HepG2 (cell line): ENCODE measurements at regions not wholly inside any gene's neighbourhood (a gene's known extent, or its start where the extent isn't known, plus 50 kb on each side); places are given as distances from the start of the nearest gene placed in this dataset.

Source experiments
- ATAC-seq: fragments of 200-7000 bp; cut with Tn5 transposase; 3 replicates; pipeline ENCODE4 v1.9.1; 2020; ENCODE audit warnings: mild to moderate bottlenecking, moderate library complexity
- BruUV-seq: library from RNA; stranded (reverse); fragments of 400-500 nt; replicated peaks from 2 replicates; lab custom pipeline; 2021; lab: Mats Ljungman, UMichigan
- CTCF ChIA-PET: fragments of 300-600 bp; formaldehyde crosslinking; extraction: SDS; loops from one replicate; lab custom pipeline; 2021; ENCODE audit warnings: low total read pairs, inconsistent platforms, low intra/inter-chr PET ratio; lab: Yijun Ruan, JAX
- POLR2A ChIA-PET: fragments of 350-600 bp; sonication (Branson Sonifier 250); formaldehyde crosslinking; loops from one replicate; lab custom pipeline; 2020; ENCODE audit warnings: antibody characterized with exemption, inconsistent platforms; lab: Yijun Ruan, JAX
- DNase-seq: peaks from one replicate; pipeline ENCODE4 v3.0.0-alpha.2; 2015; ENCODE audit warnings: low spot score
- FAIRE-seq: peaks from 3 replicates; lab custom pipeline; 2011; peaks lifted over from hg19 to GRCh38; lab: Jason Lieb, UNC
- H2AFZ ChIP-seq: one replicate; pipeline ENCODE4 v1.6.1; 2011; ENCODE audit warnings: low read length, inconsistent platforms
- H3K27ac ChIP-seq: fragments of 300-600 bp; 3 replicates; pipeline ENCODE4 v1.8.0; 2011; ENCODE audit warnings: mixed run types, mild to moderate bottlenecking, mixed read lengths, low read length, inconsistent platforms; ENCODE audit not compliant: insufficient read depth; ENCODE audit errors: extremely low read length
- H3K27me3 ChIP-seq, 2 experiments: fragments of 200-600 bp in 1 of 2; 2 replicates in 1 of 2; 3 replicates in 1 of 2; pipeline versions ENCODE4 v1.6.0 to v1.8.0; 2011; ENCODE audit warnings: low read length in 2 of 2, mild to moderate bottlenecking in 2 of 2, moderate library complexity in 2 of 2, inconsistent platforms in 1 of 2; ENCODE audit not compliant: insufficient read depth in 2 of 2, control insufficient read depth in 1 of 2
- H3K36me3 ChIP-seq, 2 experiments: fragments of 200-600 bp in 1 of 2; replicated peaks in 1 of 2; 2 replicates in 1 of 2; 3 replicates in 1 of 2; pipeline versions ENCODE4 v1.5.1 to v1.8.0; 2011; ENCODE audit warnings: low read length in 2 of 2, inconsistent platforms in 1 of 2; ENCODE audit not compliant: insufficient read depth in 2 of 2, control insufficient read depth in 1 of 2
- H3K4me1 ChIP-seq: 2 replicates; pipeline ENCODE4 v1.5.1; 2012; ENCODE audit warnings: low read length, inconsistent platforms; ENCODE audit not compliant: insufficient read depth
- H3K4me2 ChIP-seq: 2 replicates; pipeline ENCODE4 v1.6.0; 2011; ENCODE audit warnings: low read depth, low read length, inconsistent platforms
- H3K4me3 ChIP-seq, 3 experiments: fragments of 200-600 bp in 1 of 3; sonication (generic), shearing (Covaris generic) in 1 of 3; replicated peaks in 1 of 3; 2 replicates each; pipeline ENCODE4 v1.5.1; 2011 to 2016; ENCODE audit warnings: low read length in 3 of 3, inconsistent platforms in 2 of 3, low read depth in 2 of 3, mild to moderate bottlenecking in 2 of 3, control low read depth in 1 of 3, mixed read lengths in 1 of 3; ENCODE audit not compliant: insufficient read depth in 1 of 3
- H3K79me2 ChIP-seq: one replicate; pipeline ENCODE4 v1.6.1; 2011; ENCODE audit warnings: low read length, inconsistent platforms; ENCODE audit not compliant: insufficient read depth
- H3K9ac ChIP-seq: 2 replicates; pipeline ENCODE4 v1.6.0; 2011; ENCODE audit warnings: mild to moderate bottlenecking, low read depth, low read length, inconsistent platforms; ENCODE audit not compliant: insufficient read depth
- H3K9me3 ChIP-seq: 2 replicates; pipeline ENCODE4 v1.5.1; 2012; ENCODE audit warnings: mild to moderate bottlenecking, low read length
- H4K20me1 ChIP-seq: 2 replicates; pipeline ENCODE4 v1.6.0; 2011; ENCODE audit warnings: inconsistent platforms, mild to moderate bottlenecking, low read length, moderate library complexity; ENCODE audit not compliant: insufficient read depth
- FLYWCH1 ChIP-seq: sonication (generic); formaldehyde crosslinking; IDR thresholded peaks from 2 replicates; pipeline ENCODE4 v1.8.1; 2023; ENCODE audit warnings: mild to moderate bottlenecking, missing genetic modification reagents
- HMGA1 ChIP-seq: sonication (generic); formaldehyde crosslinking; conservative IDR thresholded peaks from 2 replicates; pipeline ENCODE4 v1.4.0; 2020; ENCODE audit warnings: missing genetic modification reagents
- HNRNPLL ChIP-seq: fragments of 200-400 bp; formaldehyde crosslinking; IDR thresholded peaks from 2 replicates; pipeline ENCODE4 v1.6.1; 2017; ENCODE audit warnings: mild to moderate bottlenecking, low read depth, low read length; ENCODE audit not compliant: poor library complexity, severe bottlenecking
- IRF2 ChIP-seq: IDR thresholded peaks from 2 replicates; pipeline ENCODE4 v1.6.1; 2018; ENCODE audit warnings: missing genetic modification reagents, missing compliant biosample characterization
- MAFF ChIP-seq: IDR thresholded peaks from 2 replicates; pipeline ENCODE4 v1.6.1; 2011; ENCODE audit warnings: low read depth, low read length, improper control_type of control experiment
- MAFK ChIP-seq, 2 experiments: IDR thresholded peaks in 1 of 2; conservative IDR thresholded peaks in 1 of 2; 2 replicates each; pipeline ENCODE4 v1.6.1; 2011; ENCODE audit warnings: improper control_type of control experiment in 2 of 2, low read length in 2 of 2
- TBX2 ChIP-seq: sonication (generic); formaldehyde crosslinking; IDR thresholded peaks from 2 replicates; pipeline ENCODE4 v1.5.0; 2020; ENCODE audit warnings: missing genetic modification reagents, mild to moderate bottlenecking, borderline replicate concordance
- ZNF232 ChIP-seq: sonication (generic); formaldehyde crosslinking; IDR thresholded peaks from 2 replicates; pipeline ENCODE4 v1.4.0; 2020; ENCODE audit warnings: missing genetic modification reagents, borderline replicate concordance
- WGBS: methylation state at CpG from one replicate; pipeline ENCODE4 v1.1.6; 2017; ENCODE audit warnings: low lambda C conversion rate; 5-methylcytosine and 5-hydroxymethylcytosine counted together
- in situ Hi-C: cut with HindIII; loops from 2 replicates; pipeline ENCODE4 v1.10.0; 2017; ENCODE audit warnings: low pct_unique_long_range_greater_than_20kb; ENCODE audit not compliant: extremely low pct_ligation_motif_present
- intact Hi-C: fragments of 100-400 bp; cut with micrococcal nuclease; formaldehyde crosslinking; loops from one replicate; pipeline ENCODE4 v1.10.0; 2022; ENCODE audit not compliant: unreplicated experiment

DNA sequence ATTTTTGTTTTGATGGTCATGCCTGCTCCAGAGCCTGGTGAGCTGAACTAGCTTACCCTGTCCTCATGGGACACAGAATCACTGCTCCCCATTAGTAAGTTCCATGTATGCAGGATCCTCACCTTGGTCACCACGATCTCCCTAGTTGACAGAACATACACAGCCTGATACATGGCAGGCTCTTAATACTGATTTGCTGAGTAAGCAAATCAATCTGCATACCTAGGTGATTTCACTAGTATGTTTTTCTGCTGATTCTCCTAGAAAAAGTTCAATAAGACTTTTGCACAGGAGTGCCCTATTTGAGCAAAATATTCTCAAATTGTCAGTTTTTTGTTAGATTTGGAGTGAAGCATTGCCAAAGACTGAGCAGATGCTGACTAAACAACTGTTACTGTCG is 113.7 kb downstream of the ACER2 start:
- Histone ChIP-seq H3K27ac (no peak overlapping the region), H3K36me3 (no peaks in the 10 kb centered on the region), H3K27me3 (no peaks in the 10 kb centered on the region), H3K4me3 (no peak overlapping the region), H3K4me1 (no peaks in the 10 kb centered on the region), H3K79me2 (no peaks in the 10 kb centered on the region), H3K9me3 (no peaks in the 10 kb centered on the region), H2AFZ (no peak overlapping the region), H4K20me1 (no peaks in the 10 kb centered on the region), H3K4me2 (no peak overlapping the region), H3K9ac (no peak overlapping the region)
- DNase-seq: no peak
- in situ Hi-C loops: no loop called here
- no peak for FAIRE-seq
- ATAC-seq: no peak
- no peak for TF ChIP-seq TBX2 (CRISPR knock-in tag)
- TF ChIP-seq MAFK (conservative IDR thresholded peaks at IDR 0.05 in 1 of 2, IDR thresholded peaks at IDR 0.05 in 1 of 2; ENCODE audit: low read length in 2 of 2): peak; percentile 99 to 100
- no peak for TF ChIP-seq FLYWCH1 (CRISPR knock-in tag)
- peak; percentile 99 for TF ChIP-seq MAFF
- WGBS: 0% methylated on average over 2 of the region's 2 CpGs
- ChIA-PET CTCF (no interaction called here), POLR2A (no interaction called here)
- intact Hi-C loops: no loop called here
- BruUV-seq: no TSS peak

DNA sequence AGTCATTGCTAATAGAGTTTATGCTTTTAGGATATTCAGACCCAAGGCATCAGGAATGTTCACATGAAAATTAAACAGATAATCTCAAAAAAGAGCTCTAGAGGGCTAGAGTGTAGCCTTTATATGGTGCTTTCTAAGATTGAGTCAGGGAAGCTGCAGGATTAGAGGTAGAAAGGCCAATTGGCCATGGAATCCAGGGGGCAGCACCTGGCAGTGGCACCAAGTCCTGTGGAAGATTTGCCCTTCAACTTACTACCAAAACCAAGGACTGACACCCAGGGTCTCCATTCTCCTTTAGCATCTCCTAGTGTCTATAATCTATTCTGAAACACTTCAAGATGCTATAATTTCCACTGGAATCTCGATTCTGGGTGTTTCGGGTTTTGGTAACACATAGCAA is 112.4 kb downstream of the ACER2 start:
- ChIA-PET POLR2A (no interaction called here), CTCF (no interaction called here)
- H3K27ac ChIP-seq: no peak overlapping the region
- no TSS peak for BruUV-seq
- WGBS: 0% methylated on average over 2 of the region's 2 CpGs
- no peak overlapping the region for H3K4me2 ChIP-seq
- no peak for DNase-seq
- no peak overlapping the region for H3K4me3 ChIP-seq
- H3K27me3 ChIP-seq: no peaks in the 10 kb centered on the region
- H3K4me1 ChIP-seq: no peaks in the 10 kb centered on the region
- H3K79me2 ChIP-seq: no peaks in the 10 kb centered on the region
- H4K20me1 ChIP-seq: no peaks in the 10 kb centered on the region
- intact Hi-C loops (no loop called here), in situ Hi-C loops (no loop called here)
- no peak for TF ChIP-seq HNRNPLL
- no peak for TF ChIP-seq IRF2
- TF ChIP-seq ZNF232 (CRISPR knock-in tag): no peak
- TF ChIP-seq HMGA1 (CRISPR knock-in tag): no peak
- no peaks in the 10 kb centered on the region for H3K36me3 ChIP-seq
- FAIRE-seq: no peak
- H3K9me3 ChIP-seq: no peaks in the 10 kb centered on the region
- no peak for ATAC-seq
- no peak overlapping the region for H3K9ac ChIP-seq
- no peak overlapping the region for H2AFZ ChIP-seq
